Mesodermal cell (in vitro differentiated cells): ENCODE measurements at regions not wholly inside any gene's neighbourhood (a gene's known extent, or its start where the extent isn't known, plus 50 kb on each side); places are given as distances from the start of the nearest gene placed in this dataset.

Experiments
- H3K27ac ChIP-seq: 2 replicates; pipeline ENCODE4 v1.7.0; 2013; ENCODE audit warnings: mild to moderate bottlenecking, low read depth, low read length, moderate library complexity; ENCODE audit not compliant: severe bottlenecking
- H3K36me3 ChIP-seq: 2 replicates; pipeline ENCODE4 v1.7.1; 2013; ENCODE audit warnings: mild to moderate bottlenecking, low read length, moderate library complexity; ENCODE audit not compliant: control insufficient read depth, insufficient read depth
- H3K4me1 ChIP-seq: one replicate; pipeline ENCODE4 v1.7.1; 2013; ENCODE audit warnings: mild to moderate bottlenecking, low read length; ENCODE audit not compliant: insufficient read depth, control insufficient read depth, poor library complexity, severe bottlenecking
- H3K4me3 ChIP-seq: 2 replicates; pipeline ENCODE4 v1.7.0; 2013; ENCODE audit warnings: low read length, control low read depth, mild to moderate bottlenecking; ENCODE audit not compliant: insufficient read depth, poor library complexity, severe bottlenecking; ENCODE audit errors: extremely low read depth
- H3K9me3 ChIP-seq: 2 replicates; pipeline ENCODE4 v1.7.1; 2013; ENCODE audit warnings: mild to moderate bottlenecking, low read length, moderate library complexity; ENCODE audit not compliant: control insufficient read depth
- WGBS, 2 experiments: methylation state at CpG; one replicate each; pipeline ENCODE4 v1.1.5; 2013; ENCODE audit warnings: missing lambda C conversion rate in 2 of 2; ENCODE audit not compliant: insufficient coverage in 2 of 2; 5-methylcytosine and 5-hydroxymethylcytosine counted together

GRCh38 chr15:46778876-46779275 is 938.4 kb upstream of the SEMA6D start:
- H3K4me3 ChIP-seq: no peak overlapping the region
- H3K36me3 ChIP-seq: no peaks in the 10 kb centered on the region
- no peaks in the 10 kb centered on the region for H3K4me1 ChIP-seq
- H3K27ac ChIP-seq: no peak overlapping the region
- H3K9me3 ChIP-seq: no peaks in the 10 kb centered on the region
- WGBS, 2 experiments: 89 to 94% methylated on average over 2 to 3 of the region's 5 CpGs

GRCh38 chr15:46786590-46787285 is 930.6 kb upstream of the SEMA6D start:
- 33% methylated on average over 1 of the region's 5 CpGs for WGBS, 2 experiments
- Histone ChIP-seq H3K36me3 (no peaks in the 10 kb centered on the region), H3K9me3 (no peaks in the 10 kb centered on the region), H3K4me1 (no peaks in the 10 kb centered on the region), H3K4me3 (no peak overlapping the region), H3K27ac (no peak overlapping the region)

DNA sequence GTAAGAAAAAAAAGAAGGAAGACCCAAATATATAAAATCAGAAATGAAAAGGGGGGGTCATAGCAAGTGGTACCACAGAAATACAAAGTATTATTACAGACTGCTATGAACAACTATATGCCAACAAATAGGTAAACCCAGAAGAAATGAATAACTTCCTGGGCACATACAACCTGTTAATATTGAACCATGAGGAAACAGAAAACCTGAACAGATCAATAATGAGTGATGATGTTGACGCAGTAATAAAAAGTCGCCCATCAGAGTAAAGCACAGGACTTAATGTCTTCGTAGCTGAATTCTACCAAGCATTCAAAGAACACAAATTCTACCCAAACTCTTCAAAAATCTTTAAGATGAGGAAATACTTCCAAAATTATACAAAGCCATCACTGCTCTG is 921.6 kb upstream of the SEMA6D start:
- Histone ChIP-seq H3K36me3 (no peaks in the 10 kb centered on the region), H3K9me3 (no peaks in the 10 kb centered on the region), H3K27ac (no peak overlapping the region), H3K4me3 (no peak overlapping the region), H3K4me1 (no peaks in the 10 kb centered on the region)
- 100% methylated on average over 1 of the region's 3 CpGs; no CpG with 5 or more reads in 1 of the 2 experiments for WGBS, 2 experiments

GRCh38 chr15:46808834-46809233 is 908.5 kb upstream of the SEMA6D start:
- 80% methylated on average over 1 of the region's 1 CpG; no CpG with 5 or more reads in 1 of the 2 experiments for WGBS, 2 experiments
- no peaks in the 10 kb centered on the region for H3K9me3 ChIP-seq
- H3K27ac ChIP-seq: no peak overlapping the region
- no peaks in the 10 kb centered on the region for H3K36me3 ChIP-seq
- no peak overlapping the region for H3K4me3 ChIP-seq
- H3K4me1 ChIP-seq: no peaks in the 10 kb centered on the region

- 100% methylated on average over 1 to 2 of the region's 4 CpGs for WGBS, 2 experiments
- H3K9me3 ChIP-seq: no peaks in the 10 kb centered on the region
Observed at GRCh38 chr15:46815240-46815639, 902.1 kb upstream of the SEMA6D start.

GRCh38 chr15:46815765-46816164 is 901.5 kb upstream of the SEMA6D start:
- no peak overlapping the region for H3K27ac ChIP-seq
- H3K36me3 ChIP-seq: no peaks in the 10 kb centered on the region
- no peaks in the 10 kb centered on the region for H3K9me3 ChIP-seq
- no peaks in the 10 kb centered on the region for H3K4me1 ChIP-seq
- H3K4me3 ChIP-seq: no peak overlapping the region
- WGBS, 2 experiments: 100% methylated on average over 1 of the region's 1 CpG

More at GRCh38 chr15:46815240-46815639, 902.1 kb upstream of the SEMA6D start:
- Histone ChIP-seq H3K4me3 (no peak overlapping the region), H3K4me1 (no peaks in the 10 kb centered on the region), H3K36me3 (no peaks in the 10 kb centered on the region), H3K27ac (no peak overlapping the region)

DNA sequence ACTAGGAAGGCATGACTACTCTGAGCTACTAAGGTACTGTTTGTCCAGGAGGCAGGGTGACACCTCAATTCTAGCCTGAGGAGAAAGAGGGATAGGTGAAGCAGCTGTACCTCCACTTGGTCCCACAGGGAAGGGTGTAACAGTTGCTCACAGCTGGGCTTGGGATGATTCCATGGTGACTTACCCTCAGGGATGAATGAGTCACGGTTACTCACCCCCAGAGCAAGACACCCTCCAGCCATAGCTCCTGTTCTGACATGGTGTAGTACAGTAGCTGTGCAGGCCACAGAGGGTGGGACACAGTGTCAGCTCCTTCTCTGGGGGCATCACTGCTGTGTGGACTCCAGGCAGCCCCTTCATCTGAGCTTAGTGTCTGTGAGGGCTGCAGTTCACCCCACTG is 868.6 kb upstream of the SEMA6D start:
- Histone ChIP-seq H3K27ac (no peak overlapping the region), H3K4me3 (no peak overlapping the region), H3K9me3 (peaks cover 10% of the 10 kb centered on the region), H3K4me1 (no peaks in the 10 kb centered on the region), H3K36me3 (no peaks in the 10 kb centered on the region)
- WGBS, 2 experiments: no CpG with 5 or more reads among the region's 1 CpG

DNA sequence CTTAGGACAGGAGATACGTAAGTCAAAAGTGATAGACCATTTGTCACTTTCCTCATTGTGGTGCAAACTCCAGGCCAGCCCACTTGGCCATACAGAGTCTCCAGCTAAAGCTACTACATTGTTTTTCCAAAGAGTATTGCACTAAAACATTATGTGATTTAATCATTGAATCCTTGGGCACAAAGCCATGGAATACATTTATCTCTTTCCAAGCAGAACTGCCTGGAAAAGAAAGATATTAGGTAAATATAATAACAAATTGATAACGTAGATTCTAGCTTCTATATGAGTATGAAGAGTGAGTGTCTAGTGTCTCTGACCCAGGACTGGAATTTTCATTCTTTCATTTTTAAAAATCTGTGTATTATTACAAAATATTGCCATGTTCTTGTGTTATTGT is 863.7 kb upstream of the SEMA6D start:
- 86 to 100% methylated on average over 1 of the region's 2 CpGs for WGBS, 2 experiments
- H3K27ac ChIP-seq: no peak overlapping the region
- peaks cover 4% of the 10 kb centered on the region for H3K4me1 ChIP-seq
- H3K9me3 ChIP-seq: no peaks in the 10 kb centered on the region
- H3K4me3 ChIP-seq: no peak overlapping the region
- no peaks in the 10 kb centered on the region for H3K36me3 ChIP-seq

- H3K4me3 ChIP-seq: no peak overlapping the region
- H3K27ac ChIP-seq: no peak overlapping the region
- no peaks in the 10 kb centered on the region for H3K36me3 ChIP-seq
- peaks cover 4% of the 10 kb centered on the region for H3K4me1 ChIP-seq
- no peaks in the 10 kb centered on the region for H3K9me3 ChIP-seq
Observed at GRCh38 chr15:46854564-46854963, 862.7 kb upstream of the SEMA6D start.

GRCh38 chr15:46855388-46855787 is 861.9 kb upstream of the SEMA6D start:
- H3K9me3 ChIP-seq: no peaks in the 10 kb centered on the region
- no peaks in the 10 kb centered on the region for H3K36me3 ChIP-seq
- WGBS, 2 experiments: 100% methylated on average over 1 of the region's 1 CpG
- no peak overlapping the region for H3K27ac ChIP-seq
- H3K4me1 ChIP-seq: peaks cover 4% of the 10 kb centered on the region
- no peak overlapping the region for H3K4me3 ChIP-seq

DNA sequence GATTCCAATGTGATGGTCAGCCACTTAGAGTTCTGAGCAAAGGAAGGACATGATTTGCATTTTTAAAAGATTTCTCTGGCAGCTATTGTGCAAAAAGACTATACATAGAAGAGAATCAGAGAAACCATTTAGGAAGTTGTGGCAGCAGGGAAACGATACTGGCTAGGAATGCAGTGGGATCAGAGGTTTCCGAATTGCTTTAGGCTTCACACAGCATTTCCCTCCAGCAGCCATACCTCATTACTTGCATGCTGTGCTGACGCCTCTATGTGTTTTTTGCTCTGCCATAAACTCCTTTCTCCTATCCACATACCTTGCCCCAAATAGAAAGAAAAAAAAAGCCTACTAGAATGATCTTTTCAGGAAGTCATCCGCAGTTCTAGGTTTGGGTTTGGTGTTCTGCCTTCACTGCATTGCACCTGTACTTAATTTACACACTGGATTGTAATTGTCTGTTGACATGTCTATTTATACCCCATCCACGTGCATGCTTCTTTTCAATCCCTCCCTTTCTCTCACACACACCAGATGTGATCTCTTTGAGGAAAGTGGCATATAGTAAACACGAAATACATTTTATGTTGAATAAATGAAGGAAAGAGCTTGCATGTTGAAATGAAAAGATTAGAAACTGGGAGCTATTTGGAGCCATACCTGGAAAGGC is 860.3 kb upstream of the SEMA6D start:
- no peak overlapping the region for H3K4me3 ChIP-seq
- WGBS, 2 experiments: 73 to 93% methylated on average over 3 of the region's 6 CpGs
- H3K4me1 ChIP-seq: peaks cover 4% of the 10 kb centered on the region
- no peaks in the 10 kb centered on the region for H3K36me3 ChIP-seq
- H3K27ac ChIP-seq: no peak overlapping the region
- no peaks in the 10 kb centered on the region for H3K9me3 ChIP-seq
